ENCODE measurements at regions not wholly inside any gene's neighbourhood (a gene's known extent, or its start where the extent isn't known, plus 50 kb on each side); places are given as distances from the start of the nearest gene placed in this dataset.

GRCh38 chr5:5882706-5883105 is 460.2 kb downstream of the ICE1 start:
- TF ChIP-seq, protein P1, sequence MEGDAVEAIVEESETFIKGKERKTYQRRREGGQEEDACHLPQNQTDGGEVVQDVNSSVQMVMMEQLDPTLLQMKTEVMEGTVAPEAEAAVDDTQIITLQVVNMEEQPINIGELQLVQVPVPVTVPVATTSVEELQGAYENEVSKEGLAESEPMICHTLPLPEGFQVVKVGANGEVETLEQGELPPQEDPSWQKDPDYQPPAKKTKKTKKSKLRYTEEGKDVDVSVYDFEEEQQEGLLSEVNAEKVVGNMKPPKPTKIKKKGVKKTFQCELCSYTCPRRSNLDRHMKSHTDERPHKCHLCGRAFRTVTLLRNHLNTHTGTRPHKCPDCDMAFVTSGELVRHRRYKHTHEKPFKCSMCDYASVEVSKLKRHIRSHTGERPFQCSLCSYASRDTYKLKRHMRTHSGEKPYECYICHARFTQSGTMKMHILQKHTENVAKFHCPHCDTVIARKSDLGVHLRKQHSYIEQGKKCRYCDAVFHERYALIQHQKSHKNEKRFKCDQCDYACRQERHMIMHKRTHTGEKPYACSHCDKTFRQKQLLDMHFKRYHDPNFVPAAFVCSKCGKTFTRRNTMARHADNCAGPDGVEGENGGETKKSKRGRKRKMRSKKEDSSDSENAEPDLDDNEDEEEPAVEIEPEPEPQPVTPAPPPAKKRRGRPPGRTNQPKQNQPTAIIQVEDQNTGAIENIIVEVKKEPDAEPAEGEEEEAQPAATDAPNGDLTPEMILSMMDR (IDR thresholded peaks at IDR 0.05) = no peak
- no peak for TF ChIP-seq POLR2A (IDR thresholded peaks at IDR 0.05)

Data from thyroid gland (tissue), 4 donors.